ENCODE measurements at regions not wholly inside any gene's neighbourhood (a gene's known extent, or its start where the extent isn't known, plus 50 kb on each side); places are given as distances from the start of the nearest gene placed in this dataset.

GRCh38 chr7:46544396-46545008 is 623.4 kb upstream of the IGFBP3 start:
- Mint-ChIP-seq H3K27me3 (ENCODE audit: unreplicated experiment) (no peaks in the 10 kb centered on the region), H3K27ac (ENCODE audit: unreplicated experiment) (peak overlapping the region; percentile 95), H3K4me1 (ENCODE audit: unreplicated experiment) (peaks cover 24% of the 10 kb centered on the region), H3K4me3 (ENCODE audit: unreplicated experiment) (no peak overlapping the region), H3K36me3 (ENCODE audit: unreplicated experiment) (peaks cover 2% of the 10 kb centered on the region), H3K9me3 (ENCODE audit: unreplicated experiment) (peaks cover 15% of the 10 kb centered on the region)
- DNase-seq (ENCODE audit: extremely low spot score, unreplicated experiment), result no peak
- no peak for TF ChIP-seq CTCF (IDR thresholded peaks at IDR 0.05)

- no peak for DNase-seq (ENCODE audit: extremely low spot score, unreplicated experiment)
- no peak for TF ChIP-seq CTCF (IDR thresholded peaks at IDR 0.05)
- no peak overlapping the region for H3K27ac Mint-ChIP-seq (ENCODE audit: unreplicated experiment)
These were observed 621.0 kb upstream of the IGFBP3 start for GRCh38 chr7:46542076-46542475.

GRCh38 chr7:46539892-46540483 is 618.9 kb upstream of the IGFBP3 start:
- no peak for TF ChIP-seq CTCF (IDR thresholded peaks at IDR 0.05)

More at GRCh38 chr7:46542076-46542475, 621.0 kb upstream of the IGFBP3 start:
- H3K27me3 Mint-ChIP-seq (ENCODE audit: unreplicated experiment), result no peaks in the 10 kb centered on the region
- H3K36me3 Mint-ChIP-seq (ENCODE audit: unreplicated experiment), result no peaks in the 10 kb centered on the region
- no peak overlapping the region for H3K4me3 Mint-ChIP-seq (ENCODE audit: unreplicated experiment)
- H3K4me1 Mint-ChIP-seq (ENCODE audit: unreplicated experiment), result peaks cover 31% of the 10 kb centered on the region
- peaks cover 9% of the 10 kb centered on the region for H3K9me3 Mint-ChIP-seq (ENCODE audit: unreplicated experiment)

GRCh38 chr7:46537191-46537905 is 616.3 kb upstream of the IGFBP3 start:
- H3K4me3 Mint-ChIP-seq (ENCODE audit: unreplicated experiment), result no peak overlapping the region
- no peak for TF ChIP-seq CTCF (IDR thresholded peaks at IDR 0.05)
- no peaks in the 10 kb centered on the region for H3K36me3 Mint-ChIP-seq (ENCODE audit: unreplicated experiment)
- peaks cover 4% of the 10 kb centered on the region for H3K9me3 Mint-ChIP-seq (ENCODE audit: unreplicated experiment)
- peak overlapping the region; percentile 56 for H3K27ac Mint-ChIP-seq (ENCODE audit: unreplicated experiment)
- H3K4me1 Mint-ChIP-seq (ENCODE audit: unreplicated experiment), result peaks cover 36% of the 10 kb centered on the region
- no peak for DNase-seq (ENCODE audit: extremely low spot score, unreplicated experiment)
- no peaks in the 10 kb centered on the region for H3K27me3 Mint-ChIP-seq (ENCODE audit: unreplicated experiment)

More at GRCh38 chr7:46539892-46540483, 618.9 kb upstream of the IGFBP3 start:
- Mint-ChIP-seq H3K4me1 (ENCODE audit: unreplicated experiment) (peaks cover 32% of the 10 kb centered on the region), H3K27me3 (ENCODE audit: unreplicated experiment) (no peaks in the 10 kb centered on the region), H3K9me3 (ENCODE audit: unreplicated experiment) (peaks cover 4% of the 10 kb centered on the region), H3K27ac (ENCODE audit: unreplicated experiment) (no peak overlapping the region), H3K4me3 (ENCODE audit: unreplicated experiment) (no peak overlapping the region), H3K36me3 (ENCODE audit: unreplicated experiment) (no peaks in the 10 kb centered on the region)
- DNase-seq (ENCODE audit: extremely low spot score, unreplicated experiment), result no peak
